ENCODE measurements at regions not wholly inside any gene's neighbourhood (a gene's known extent, or its start where the extent isn't known, plus 50 kb on each side); places are given as distances from the start of the nearest gene placed in this dataset.

- TF ChIP-seq CTCF (IDR thresholded peaks at IDR 0.05) (no peak), POLR2AphosphoS5 (IDR thresholded peaks at IDR 0.05; ENCODE audit: low read depth, low read length) (no peak), REST (IDR thresholded peaks at IDR 0.05; ENCODE audit: insufficient read depth in 1 of 2, low read depth in 2 of 2, low read length in 1 of 2) (no peak)
Measured at GRCh38 chr2:142307086-142307485, 176.3 kb upstream of the LRP1B start.
